ENCODE measurements at regions not wholly inside any gene's neighbourhood (a gene's known extent, or its start where the extent isn't known, plus 50 kb on each side); places are given as distances from the start of the nearest gene placed in this dataset.
"Not testable (repeated sequence)": the region's sequence is repeated elsewhere in the genome, so short reads cannot be mapped to it uniquely, and the experiment has no call there.

DNA sequence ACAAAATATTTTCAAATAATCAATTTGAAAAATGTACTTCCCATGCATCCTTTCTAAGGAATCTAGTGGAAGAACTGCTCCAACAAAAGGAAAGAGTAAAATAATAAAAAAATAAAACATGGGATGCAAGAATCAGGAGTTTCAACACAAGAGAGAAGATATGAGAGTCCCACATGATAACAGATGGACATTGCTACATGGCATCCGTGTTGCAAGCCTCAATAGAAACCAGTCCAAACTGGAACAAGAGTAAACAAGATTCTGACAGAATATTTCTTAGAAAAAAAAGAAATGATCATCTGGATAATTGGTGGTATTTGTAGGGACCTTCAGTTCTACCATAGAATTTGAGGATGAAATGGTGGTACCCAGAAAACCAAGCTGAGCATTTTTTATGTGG lies 186.8 kb downstream of the FRK start:
- no peaks in the 10 kb centered on the region for H3K27me3 ChIP-seq (ENCODE audit: control insufficient read depth in 5 of 5, insufficient read depth in 4 of 5, low read length in 5 of 5)
- H3K9ac ChIP-seq (ENCODE audit: low read length in 5 of 5), result no peak overlapping the region
- no peaks in the 10 kb centered on the region for H3K4me1 ChIP-seq (ENCODE audit: control insufficient read depth in 5 of 5, insufficient read depth in 5 of 5, low read length in 5 of 5)
- H3K36me3 ChIP-seq (ENCODE audit: control insufficient read depth in 5 of 5, insufficient read depth in 5 of 5, low read length in 5 of 5), result no peaks in the 10 kb centered on the region
- no peak overlapping the region for H3K27ac ChIP-seq (ENCODE audit: low read depth, low read length)
- no peak overlapping the region for H3K4me3 ChIP-seq (ENCODE audit: low read depth in 1 of 5, low read length in 5 of 5)
- no peaks in the 10 kb centered on the region for H3K9me3 ChIP-seq (ENCODE audit: control insufficient read depth in 5 of 5, low read length in 5 of 5)

DNA sequence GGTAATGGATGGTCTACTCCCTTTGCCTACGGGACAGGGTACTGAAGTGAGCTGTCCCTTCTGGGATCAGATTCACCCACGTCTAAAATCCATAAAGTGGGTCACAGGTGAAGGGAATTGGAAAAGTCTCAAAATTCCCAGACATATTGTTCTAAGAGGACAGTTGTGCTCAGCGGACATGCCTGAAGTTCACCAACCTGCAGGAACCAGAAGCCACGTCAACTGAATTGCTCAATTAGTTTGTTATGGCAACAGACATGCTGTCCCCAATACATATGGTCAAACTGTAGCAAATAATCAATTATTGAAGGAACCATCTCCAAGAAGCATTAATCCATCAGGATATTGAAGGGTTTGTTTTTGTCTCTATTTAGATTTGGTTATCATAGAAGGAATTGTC lies 190.2 kb downstream of the FRK start:
- Histone ChIP-seq H3K9me3 (ENCODE audit: control insufficient read depth in 5 of 5, low read length in 5 of 5) (no peaks in the 10 kb centered on the region), H3K9ac (ENCODE audit: low read length in 5 of 5) (no peak overlapping the region), H3K27me3 (ENCODE audit: control insufficient read depth in 5 of 5, insufficient read depth in 4 of 5, low read length in 5 of 5) (no peaks in the 10 kb centered on the region), H3K27ac (ENCODE audit: low read depth, low read length) (no peak overlapping the region), H3K4me1 (ENCODE audit: control insufficient read depth in 5 of 5, insufficient read depth in 5 of 5, low read length in 5 of 5) (no peaks in the 10 kb centered on the region), H3K4me3 (ENCODE audit: low read depth in 1 of 5, low read length in 5 of 5) (no peak overlapping the region), H3K36me3 (ENCODE audit: control insufficient read depth in 5 of 5, insufficient read depth in 5 of 5, low read length in 5 of 5) (no peaks in the 10 kb centered on the region)

GRCh38 chr6:115865914-115866313 lies 194.8 kb downstream of the FRK start:
- no peaks in the 10 kb centered on the region for H3K36me3 ChIP-seq (ENCODE audit: control insufficient read depth in 5 of 5, insufficient read depth in 5 of 5, low read length in 5 of 5)
- H3K9me3 ChIP-seq (ENCODE audit: control insufficient read depth in 5 of 5, low read length in 5 of 5), result no peaks in the 10 kb centered on the region
- H3K27ac ChIP-seq (ENCODE audit: low read depth, low read length), result no peak overlapping the region
- H3K4me1 ChIP-seq (ENCODE audit: control insufficient read depth in 5 of 5, insufficient read depth in 5 of 5, low read length in 5 of 5), result no peaks in the 10 kb centered on the region
- H3K4me3 ChIP-seq (ENCODE audit: low read depth in 1 of 5, low read length in 5 of 5), result no peak overlapping the region
- H3K27me3 ChIP-seq (ENCODE audit: control insufficient read depth in 5 of 5, insufficient read depth in 4 of 5, low read length in 5 of 5), result no peaks in the 10 kb centered on the region
- no peak overlapping the region for H3K9ac ChIP-seq (ENCODE audit: low read length in 5 of 5)

GRCh38 chr6:115863211-115863610 lies 197.5 kb downstream of the FRK start:
- Histone ChIP-seq H3K27ac (ENCODE audit: low read depth, low read length) (no peak overlapping the region), H3K4me3 (ENCODE audit: low read depth in 1 of 5, low read length in 5 of 5) (no peak overlapping the region), H3K9ac (ENCODE audit: low read length in 5 of 5) (no peak overlapping the region), H3K4me1 (ENCODE audit: control insufficient read depth in 5 of 5, insufficient read depth in 5 of 5, low read length in 5 of 5) (no peaks in the 10 kb centered on the region), H3K36me3 (ENCODE audit: control insufficient read depth in 5 of 5, insufficient read depth in 5 of 5, low read length in 5 of 5) (no peaks in the 10 kb centered on the region), H3K27me3 (ENCODE audit: control insufficient read depth in 5 of 5, insufficient read depth in 4 of 5, low read length in 5 of 5) (no peaks in the 10 kb centered on the region), H3K9me3 (ENCODE audit: control insufficient read depth in 5 of 5, low read length in 5 of 5) (peaks cover 0 to 4% (median 0%) of the 10 kb centered on the region in 5 donors)

GRCh38 chr6:115861658-115862057 lies 199.0 kb downstream of the FRK start:
- not testable (repeated sequence) for H3K9me3 ChIP-seq (ENCODE audit: control insufficient read depth in 5 of 5, low read length in 5 of 5); H3K27me3 ChIP-seq (ENCODE audit: control insufficient read depth in 5 of 5, insufficient read depth in 4 of 5, low read length in 5 of 5); H3K4me1 ChIP-seq (ENCODE audit: control insufficient read depth in 5 of 5, insufficient read depth in 5 of 5, low read length in 5 of 5); H3K9ac ChIP-seq (ENCODE audit: low read length in 5 of 5); H3K27ac ChIP-seq (ENCODE audit: low read depth, low read length); H3K36me3 ChIP-seq (ENCODE audit: control insufficient read depth in 5 of 5, insufficient read depth in 5 of 5, low read length in 5 of 5); H3K4me3 ChIP-seq (ENCODE audit: low read depth in 1 of 5, low read length in 5 of 5)

DNA sequence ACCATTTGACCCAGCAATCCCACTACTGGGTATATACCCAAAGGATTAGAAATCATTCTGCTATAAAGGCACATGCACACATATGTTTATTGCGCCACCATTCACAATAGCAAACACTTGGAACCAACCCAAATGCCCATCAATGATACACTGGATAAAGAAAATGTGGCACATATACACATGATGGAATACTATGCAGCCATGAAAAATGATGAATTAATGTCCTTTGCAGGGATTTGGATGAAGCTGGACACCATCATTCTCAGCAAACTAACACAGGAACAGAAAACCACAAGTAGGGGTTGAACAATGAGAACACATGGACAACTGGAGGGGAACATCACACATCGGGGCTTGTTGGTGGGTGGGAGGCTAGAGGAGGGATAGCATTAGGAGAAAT lies 201.1 kb downstream of the FRK start:
- not testable (repeated sequence) for H3K9ac ChIP-seq (ENCODE audit: low read length in 5 of 5); H3K27ac ChIP-seq (ENCODE audit: low read depth, low read length); H3K36me3 ChIP-seq (ENCODE audit: control insufficient read depth in 5 of 5, insufficient read depth in 5 of 5, low read length in 5 of 5); H3K4me1 ChIP-seq (ENCODE audit: control insufficient read depth in 5 of 5, insufficient read depth in 5 of 5, low read length in 5 of 5); H3K4me3 ChIP-seq (ENCODE audit: low read depth in 1 of 5, low read length in 5 of 5); H3K27me3 ChIP-seq (ENCODE audit: control insufficient read depth in 5 of 5, insufficient read depth in 4 of 5, low read length in 5 of 5)
- peaks cover 0 to 14% (median 12%) of the 10 kb centered on the region in 5 donors for H3K9me3 ChIP-seq (ENCODE audit: control insufficient read depth in 5 of 5, low read length in 5 of 5)

DNA sequence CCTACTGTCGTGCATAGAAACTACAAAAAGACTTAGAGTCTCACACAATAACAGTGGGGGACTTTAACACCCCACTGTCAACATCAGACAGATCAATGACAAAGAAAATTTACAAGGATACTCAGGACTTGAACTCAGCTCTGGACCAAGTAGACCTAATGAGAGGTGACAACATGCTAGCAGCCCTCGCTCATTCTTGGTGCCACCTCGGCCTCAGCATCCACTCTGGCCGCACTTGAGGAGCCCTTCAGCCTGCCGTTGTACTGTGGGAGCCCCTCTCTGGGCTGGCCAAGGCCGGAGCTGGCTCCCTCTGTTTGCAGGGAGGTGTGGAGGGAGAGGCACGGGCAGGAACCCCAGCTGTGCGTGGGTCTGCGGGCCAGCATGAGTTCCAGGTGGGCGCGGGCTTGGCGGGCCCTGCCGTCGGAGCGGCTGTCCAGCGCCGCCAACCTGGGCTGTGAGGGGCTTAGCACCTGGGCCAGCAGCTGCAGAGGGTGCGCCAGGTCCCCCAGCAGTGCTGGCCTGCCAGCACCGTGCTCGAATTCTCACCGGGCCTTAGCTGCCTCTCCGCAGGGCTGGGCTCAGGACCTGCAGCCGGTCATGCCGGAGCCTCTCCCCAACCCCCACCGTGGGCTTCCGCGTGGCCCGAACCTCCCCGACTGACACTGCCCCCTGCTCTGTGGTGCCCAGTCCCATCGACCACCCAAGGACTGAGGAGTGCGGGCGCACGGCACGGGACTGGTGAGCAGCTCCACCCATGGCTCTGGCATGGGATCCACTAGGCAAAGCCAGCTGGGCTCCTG lies 205.6 kb downstream of the FRK start:
- Histone ChIP-seq H3K9ac (ENCODE audit: low read length in 5 of 5) (no peak overlapping the region), H3K27me3 (ENCODE audit: control insufficient read depth in 5 of 5, insufficient read depth in 4 of 5, low read length in 5 of 5) (no peaks in the 10 kb centered on the region), H3K36me3 (ENCODE audit: control insufficient read depth in 5 of 5, insufficient read depth in 5 of 5, low read length in 5 of 5) (no peaks in the 10 kb centered on the region), H3K4me1 (ENCODE audit: control insufficient read depth in 5 of 5, insufficient read depth in 5 of 5, low read length in 5 of 5) (no peaks in the 10 kb centered on the region), H3K27ac (ENCODE audit: low read depth, low read length) (no peak overlapping the region), H3K9me3 (ENCODE audit: control insufficient read depth in 5 of 5, low read length in 5 of 5) (peaks cover 0 to 18% (median 15%) of the 10 kb centered on the region in 5 donors), H3K4me3 (ENCODE audit: low read depth in 1 of 5, low read length in 5 of 5) (no peak overlapping the region)

- Histone ChIP-seq H3K4me3 (ENCODE audit: low read depth in 1 of 5, low read length in 5 of 5) (no peak overlapping the region), H3K27ac (ENCODE audit: low read depth, low read length) (no peak overlapping the region), H3K27me3 (ENCODE audit: control insufficient read depth in 5 of 5, insufficient read depth in 4 of 5, low read length in 5 of 5) (no peaks in the 10 kb centered on the region), H3K9ac (ENCODE audit: low read length in 5 of 5) (no peak overlapping the region), H3K36me3 (ENCODE audit: control insufficient read depth in 5 of 5, insufficient read depth in 5 of 5, low read length in 5 of 5) (no peaks in the 10 kb centered on the region), H3K4me1 (ENCODE audit: control insufficient read depth in 5 of 5, insufficient read depth in 5 of 5, low read length in 5 of 5) (no peaks in the 10 kb centered on the region), H3K9me3 (ENCODE audit: control insufficient read depth in 5 of 5, low read length in 5 of 5) (no peaks in the 10 kb centered on the region)
These were observed 213.0 kb downstream of the FRK start for GRCh38 chr6:115847671-115848070.

DNA sequence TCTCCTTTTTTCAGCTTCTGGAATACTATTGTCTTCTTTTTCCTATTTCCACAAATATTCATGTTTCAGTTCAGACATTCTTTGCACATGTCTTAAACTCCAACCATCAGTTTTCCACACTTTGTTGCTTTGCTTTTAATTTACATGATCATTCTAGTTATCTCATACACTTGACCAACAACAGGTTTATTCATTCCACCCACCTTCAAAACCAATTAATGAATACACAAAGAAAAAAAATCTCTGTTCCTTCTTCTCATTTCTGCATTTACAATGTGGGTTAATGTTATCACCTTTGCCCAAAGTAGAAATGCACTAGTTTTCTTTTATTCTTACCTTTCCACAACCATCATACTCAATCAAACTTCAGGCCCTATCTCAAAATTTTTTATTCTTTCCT lies 216.7 kb downstream of the FRK start:
- Histone ChIP-seq H3K36me3 (ENCODE audit: control insufficient read depth in 5 of 5, insufficient read depth in 5 of 5, low read length in 5 of 5) (no peaks in the 10 kb centered on the region), H3K4me3 (ENCODE audit: low read depth in 1 of 5, low read length in 5 of 5) (no peak overlapping the region), H3K27me3 (ENCODE audit: control insufficient read depth in 5 of 5, insufficient read depth in 4 of 5, low read length in 5 of 5) (no peaks in the 10 kb centered on the region), H3K27ac (ENCODE audit: low read depth, low read length) (no peak overlapping the region), H3K4me1 (ENCODE audit: control insufficient read depth in 5 of 5, insufficient read depth in 5 of 5, low read length in 5 of 5) (no peaks in the 10 kb centered on the region), H3K9ac (ENCODE audit: low read length in 5 of 5) (no peak overlapping the region), H3K9me3 (ENCODE audit: control insufficient read depth in 5 of 5, low read length in 5 of 5) (no peaks in the 10 kb centered on the region)

- H3K27ac ChIP-seq (ENCODE audit: low read depth, low read length), result no peak overlapping the region
- no peak overlapping the region for H3K9ac ChIP-seq (ENCODE audit: low read length in 5 of 5)
- no peaks in the 10 kb centered on the region for H3K4me1 ChIP-seq (ENCODE audit: control insufficient read depth in 5 of 5, insufficient read depth in 5 of 5, low read length in 5 of 5)
- H3K36me3 ChIP-seq (ENCODE audit: control insufficient read depth in 5 of 5, insufficient read depth in 5 of 5, low read length in 5 of 5), result no peaks in the 10 kb centered on the region
- no peaks in the 10 kb centered on the region for H3K9me3 ChIP-seq (ENCODE audit: control insufficient read depth in 5 of 5, low read length in 5 of 5)
- H3K27me3 ChIP-seq (ENCODE audit: control insufficient read depth in 5 of 5, insufficient read depth in 4 of 5, low read length in 5 of 5), result no peaks in the 10 kb centered on the region
- no peak overlapping the region for H3K4me3 ChIP-seq (ENCODE audit: low read depth in 1 of 5, low read length in 5 of 5)
These were observed 218.4 kb downstream of the FRK start for GRCh38 chr6:115842338-115842737.

Measured in subcutaneous abdominal adipose tissue (tissue), 5 donors.